WTC11 (cell line): ENCODE measurements at regions not wholly inside any gene's neighbourhood (a gene's known extent, or its start where the extent isn't known, plus 50 kb on each side); places are given as distances from the start of the nearest gene placed in this dataset.

Experiments used
- ATAC-seq: fragments of 200-7000 bp; cut with Tn5 transposase; 2 replicates; pipeline ENCODE4 v1.10.0; 2021; ENCODE audit warnings: mild to moderate bottlenecking, moderate library complexity
- CTCF ChIA-PET: fragments of 300-600 bp; sonication (Branson Sonifier 250); formaldehyde crosslinking; loops from one replicate; lab custom pipeline; 2021; ENCODE audit warnings: antibody characterized with exemption; lab: Charles Lee
- POLR2A ChIA-PET: fragments of 350-600 bp; sonication (Branson Sonifier 250); formaldehyde crosslinking; loops from one replicate; lab custom pipeline; 2021; ENCODE audit warnings: antibody characterized with exemption; lab: Charles Lee
- DNase-seq: peaks from one replicate; pipeline ENCODE4 v3.0.0; 2021; ENCODE audit warnings: low spot score
- H3K27ac Mint-ChIP-seq: 2 replicates; pipeline ENCODE4 v1.8.0; 2021; ENCODE audit warnings: mixed read lengths
- H3K27me3 Mint-ChIP-seq: 2 replicates; pipeline ENCODE4 v1.8.0; 2021; ENCODE audit warnings: low read depth, mild to moderate bottlenecking, moderate library complexity, mixed read lengths
- H3K36me3 Mint-ChIP-seq: 2 replicates; pipeline ENCODE4 v1.8.0; 2021; ENCODE audit warnings: mixed read lengths
- H3K4me1 Mint-ChIP-seq: 2 replicates; pipeline ENCODE4 v1.8.0; 2022; ENCODE audit warnings: mixed read lengths
- H3K4me3 Mint-ChIP-seq: 2 replicates; pipeline ENCODE4 v1.8.0; 2021; ENCODE audit warnings: mild to moderate bottlenecking, moderate library complexity, mixed read lengths
- H3K9me3 Mint-ChIP-seq: 2 replicates; pipeline ENCODE4 v1.8.0; 2021; ENCODE audit warnings: mixed read lengths
- CREB1 ChIP-seq: sonication (generic); formaldehyde crosslinking; IDR thresholded peaks from 2 replicates; pipeline ENCODE4 v1.8.0; 2023; ENCODE audit warnings: mild to moderate bottlenecking, missing genetic modification reagents
- EMX1 ChIP-seq: fragments of 250-450 bp; sonication (Bioruptor Pico); IDR thresholded peaks from 2 replicates; pipeline ENCODE4 v1.8.0; 2021; ENCODE audit warnings: mild to moderate bottlenecking
- PRRX2 ChIP-seq: fragments of 250-450 bp; sonication (Bioruptor Pico); IDR thresholded peaks from 2 replicates; pipeline ENCODE4 v1.8.0; 2021; ENCODE audit warnings: mild to moderate bottlenecking
- ZNF423 ChIP-seq: fragments of 250-450 bp; sonication (Bioruptor Pico); IDR thresholded peaks from 2 replicates; pipeline ENCODE4 v2.1.2; 2022; ENCODE audit warnings: mild to moderate bottlenecking, moderate library complexity
- ZNF671 ChIP-seq: fragments of 250-450 bp; sonication (Bioruptor Pico); IDR thresholded peaks from 2 replicates; pipeline ENCODE4 v1.8.0; 2021; ENCODE audit warnings: mild to moderate bottlenecking
- TF ChIP-seq, protein P1 (sequence below): sonication (generic); formaldehyde crosslinking; IDR thresholded peaks from 2 replicates; pipeline ENCODE4 v1.8.0; 2022; ENCODE audit warnings: missing genetic modification reagents
- TF ChIP-seq, protein P2 (sequence below): sonication (generic); formaldehyde crosslinking; conservative IDR thresholded peaks from 2 replicates; pipeline ENCODE4 v1.8.1; 2023; ENCODE audit warnings: mild to moderate bottlenecking, low read depth, missing genetic modification reagents, moderate library complexity
- TF ChIP-seq, protein P3 (sequence below): sonication (generic); formaldehyde crosslinking; IDR thresholded peaks from 2 replicates; pipeline ENCODE4 v1.8.0; 2023; ENCODE audit warnings: mild to moderate bottlenecking, missing genetic modification reagents
- TF ChIP-seq, protein P4 (sequence below): sonication (generic); formaldehyde crosslinking; IDR thresholded peaks from 2 replicates; pipeline ENCODE4 v1.8.1; 2022; ENCODE audit warnings: low read depth, mild to moderate bottlenecking, moderate library complexity, missing genetic modification reagents, borderline replicate concordance
- TF ChIP-seq, protein P5 (sequence below): sonication (generic); formaldehyde crosslinking; IDR thresholded peaks from 2 replicates; pipeline ENCODE4 v1.8.1; 2022; ENCODE audit warnings: missing genetic modification reagents, borderline replicate concordance
- TF ChIP-seq, protein P6 (sequence below): sonication (generic); formaldehyde crosslinking; IDR thresholded peaks from 2 replicates; pipeline ENCODE4 v1.8.1; 2023; ENCODE audit warnings: mild to moderate bottlenecking, missing genetic modification reagents
- TF ChIP-seq, protein P7 (sequence below): fragments of 250-450 bp; sonication (Bioruptor Pico); IDR thresholded peaks from 2 replicates; pipeline ENCODE4 v1.9.0; 2021; ENCODE audit warnings: moderate library complexity, mild to moderate bottlenecking, inconsistent platforms, borderline replicate concordance

DNA sequence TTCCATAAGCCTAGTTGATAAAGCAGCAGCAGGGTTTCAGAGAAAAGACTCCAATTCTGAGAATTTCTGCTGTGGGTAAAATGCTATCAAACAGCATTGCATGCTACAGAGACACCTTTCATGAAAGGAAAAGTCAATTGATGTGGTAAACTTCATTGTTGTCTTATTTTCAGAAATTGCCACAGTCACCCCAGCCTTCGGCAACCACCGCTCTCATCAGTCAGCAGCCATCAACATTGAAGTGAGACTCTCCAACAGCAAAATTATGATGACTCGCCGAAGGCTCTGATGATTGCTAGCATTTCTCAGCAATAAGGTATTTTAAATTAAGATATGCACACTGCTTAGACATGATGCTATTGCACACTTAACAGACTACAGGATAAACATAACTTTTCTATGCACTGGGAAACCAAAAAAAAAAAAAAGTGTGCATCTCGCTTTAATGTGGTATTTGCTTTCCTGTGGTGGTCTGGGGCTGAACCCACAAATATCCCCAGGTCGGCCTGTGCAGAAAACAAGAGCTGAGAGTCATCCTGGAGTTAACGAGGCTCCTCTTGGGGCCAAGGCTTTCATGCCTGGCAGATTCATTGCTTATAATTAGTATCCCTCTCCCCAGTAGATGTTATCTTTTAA, 192.1 kb downstream of the CTTN start (continued):
- no peak for TF ChIP-seq CREB1 (CRISPR knock-in tag)
- TF ChIP-seq, protein P1, sequence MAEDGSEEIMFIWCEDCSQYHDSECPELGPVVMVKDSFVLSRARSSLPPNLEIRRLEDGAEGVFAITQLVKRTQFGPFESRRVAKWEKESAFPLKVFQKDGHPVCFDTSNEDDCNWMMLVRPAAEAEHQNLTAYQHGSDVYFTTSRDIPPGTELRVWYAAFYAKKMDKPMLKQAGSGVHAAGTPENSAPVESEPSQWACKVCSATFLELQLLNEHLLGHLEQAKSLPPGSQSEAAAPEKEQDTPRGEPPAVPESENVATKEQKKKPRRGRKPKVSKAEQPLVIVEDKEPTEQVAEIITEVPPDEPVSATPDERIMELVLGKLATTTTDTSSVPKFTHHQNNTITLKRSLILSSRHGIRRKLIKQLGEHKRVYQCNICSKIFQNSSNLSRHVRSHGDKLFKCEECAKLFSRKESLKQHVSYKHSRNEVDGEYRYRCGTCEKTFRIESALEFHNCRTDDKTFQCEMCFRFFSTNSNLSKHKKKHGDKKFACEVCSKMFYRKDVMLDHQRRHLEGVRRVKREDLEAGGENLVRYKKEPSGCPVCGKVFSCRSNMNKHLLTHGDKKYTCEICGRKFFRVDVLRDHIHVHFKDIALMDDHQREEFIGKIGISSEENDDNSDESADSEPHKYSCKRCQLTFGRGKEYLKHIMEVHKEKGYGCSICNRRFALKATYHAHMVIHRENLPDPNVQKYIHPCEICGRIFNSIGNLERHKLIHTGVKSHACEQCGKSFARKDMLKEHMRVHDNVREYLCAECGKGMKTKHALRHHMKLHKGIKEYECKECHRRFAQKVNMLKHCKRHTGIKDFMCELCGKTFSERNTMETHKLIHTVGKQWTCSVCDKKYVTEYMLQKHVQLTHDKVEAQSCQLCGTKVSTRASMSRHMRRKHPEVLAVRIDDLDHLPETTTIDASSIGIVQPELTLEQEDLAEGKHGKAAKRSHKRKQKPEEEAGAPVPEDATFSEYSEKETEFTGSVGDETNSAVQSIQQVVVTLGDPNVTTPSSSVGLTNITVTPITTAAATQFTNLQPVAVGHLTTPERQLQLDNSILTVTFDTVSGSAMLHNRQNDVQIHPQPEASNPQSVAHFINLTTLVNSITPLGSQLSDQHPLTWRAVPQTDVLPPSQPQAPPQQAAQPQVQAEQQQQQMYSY = no peak
- TF ChIP-seq EMX1 = no peak
- TF ChIP-seq ZNF423 (CRISPR knock-in tag) = no peak
- TF ChIP-seq, protein P2, sequence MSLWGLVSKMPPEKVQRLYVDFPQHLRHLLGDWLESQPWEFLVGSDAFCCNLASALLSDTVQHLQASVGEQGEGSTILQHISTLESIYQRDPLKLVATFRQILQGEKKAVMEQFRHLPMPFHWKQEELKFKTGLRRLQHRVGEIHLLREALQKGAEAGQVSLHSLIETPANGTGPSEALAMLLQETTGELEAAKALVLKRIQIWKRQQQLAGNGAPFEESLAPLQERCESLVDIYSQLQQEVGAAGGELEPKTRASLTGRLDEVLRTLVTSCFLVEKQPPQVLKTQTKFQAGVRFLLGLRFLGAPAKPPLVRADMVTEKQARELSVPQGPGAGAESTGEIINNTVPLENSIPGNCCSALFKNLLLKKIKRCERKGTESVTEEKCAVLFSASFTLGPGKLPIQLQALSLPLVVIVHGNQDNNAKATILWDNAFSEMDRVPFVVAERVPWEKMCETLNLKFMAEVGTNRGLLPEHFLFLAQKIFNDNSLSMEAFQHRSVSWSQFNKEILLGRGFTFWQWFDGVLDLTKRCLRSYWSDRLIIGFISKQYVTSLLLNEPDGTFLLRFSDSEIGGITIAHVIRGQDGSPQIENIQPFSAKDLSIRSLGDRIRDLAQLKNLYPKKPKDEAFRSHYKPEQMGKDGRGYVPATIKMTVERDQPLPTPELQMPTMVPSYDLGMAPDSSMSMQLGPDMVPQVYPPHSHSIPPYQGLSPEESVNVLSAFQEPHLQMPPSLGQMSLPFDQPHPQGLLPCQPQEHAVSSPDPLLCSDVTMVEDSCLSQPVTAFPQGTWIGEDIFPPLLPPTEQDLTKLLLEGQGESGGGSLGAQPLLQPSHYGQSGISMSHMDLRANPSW = no peak
- TF ChIP-seq, protein P3, sequence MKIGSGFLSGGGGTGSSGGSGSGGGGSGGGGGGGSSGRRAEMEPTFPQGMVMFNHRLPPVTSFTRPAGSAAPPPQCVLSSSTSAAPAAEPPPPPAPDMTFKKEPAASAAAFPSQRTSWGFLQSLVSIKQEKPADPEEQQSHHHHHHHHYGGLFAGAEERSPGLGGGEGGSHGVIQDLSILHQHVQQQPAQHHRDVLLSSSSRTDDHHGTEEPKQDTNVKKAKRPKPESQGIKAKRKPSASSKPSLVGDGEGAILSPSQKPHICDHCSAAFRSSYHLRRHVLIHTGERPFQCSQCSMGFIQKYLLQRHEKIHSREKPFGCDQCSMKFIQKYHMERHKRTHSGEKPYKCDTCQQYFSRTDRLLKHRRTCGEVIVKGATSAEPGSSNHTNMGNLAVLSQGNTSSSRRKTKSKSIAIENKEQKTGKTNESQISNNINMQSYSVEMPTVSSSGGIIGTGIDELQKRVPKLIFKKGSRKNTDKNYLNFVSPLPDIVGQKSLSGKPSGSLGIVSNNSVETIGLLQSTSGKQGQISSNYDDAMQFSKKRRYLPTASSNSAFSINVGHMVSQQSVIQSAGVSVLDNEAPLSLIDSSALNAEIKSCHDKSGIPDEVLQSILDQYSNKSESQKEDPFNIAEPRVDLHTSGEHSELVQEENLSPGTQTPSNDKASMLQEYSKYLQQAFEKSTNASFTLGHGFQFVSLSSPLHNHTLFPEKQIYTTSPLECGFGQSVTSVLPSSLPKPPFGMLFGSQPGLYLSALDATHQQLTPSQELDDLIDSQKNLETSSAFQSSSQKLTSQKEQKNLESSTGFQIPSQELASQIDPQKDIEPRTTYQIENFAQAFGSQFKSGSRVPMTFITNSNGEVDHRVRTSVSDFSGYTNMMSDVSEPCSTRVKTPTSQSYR = no peak
- TF ChIP-seq ZNF671 = no peak
- TF ChIP-seq, protein P4, sequence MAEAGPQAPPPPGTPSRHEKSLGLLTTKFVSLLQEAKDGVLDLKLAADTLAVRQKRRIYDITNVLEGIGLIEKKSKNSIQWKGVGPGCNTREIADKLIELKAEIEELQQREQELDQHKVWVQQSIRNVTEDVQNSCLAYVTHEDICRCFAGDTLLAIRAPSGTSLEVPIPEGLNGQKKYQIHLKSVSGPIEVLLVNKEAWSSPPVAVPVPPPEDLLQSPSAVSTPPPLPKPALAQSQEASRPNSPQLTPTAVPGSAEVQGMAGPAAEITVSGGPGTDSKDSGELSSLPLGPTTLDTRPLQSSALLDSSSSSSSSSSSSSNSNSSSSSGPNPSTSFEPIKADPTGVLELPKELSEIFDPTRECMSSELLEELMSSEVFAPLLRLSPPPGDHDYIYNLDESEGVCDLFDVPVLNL (CRISPR knock-in tag) = no peak
- no peak for TF ChIP-seq PRRX2 (CRISPR knock-in tag)
- TF ChIP-seq, protein P5, sequence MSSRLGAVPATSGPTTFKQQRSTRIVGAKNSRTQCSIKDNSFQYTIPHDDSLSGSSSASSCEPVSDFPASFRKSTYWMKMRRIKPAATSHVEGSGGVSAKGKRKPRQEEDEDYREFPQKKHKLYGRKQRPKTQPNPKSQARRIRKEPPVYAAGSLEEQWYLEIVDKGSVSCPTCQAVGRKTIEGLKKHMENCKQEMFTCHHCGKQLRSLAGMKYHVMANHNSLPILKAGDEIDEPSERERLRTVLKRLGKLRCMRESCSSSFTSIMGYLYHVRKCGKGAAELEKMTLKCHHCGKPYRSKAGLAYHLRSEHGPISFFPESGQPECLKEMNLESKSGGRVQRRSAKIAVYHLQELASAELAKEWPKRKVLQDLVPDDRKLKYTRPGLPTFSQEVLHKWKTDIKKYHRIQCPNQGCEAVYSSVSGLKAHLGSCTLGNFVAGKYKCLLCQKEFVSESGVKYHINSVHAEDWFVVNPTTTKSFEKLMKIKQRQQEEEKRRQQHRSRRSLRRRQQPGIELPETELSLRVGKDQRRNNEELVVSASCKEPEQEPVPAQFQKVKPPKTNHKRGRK (CRISPR knock-in tag) = no peak

DNA sequence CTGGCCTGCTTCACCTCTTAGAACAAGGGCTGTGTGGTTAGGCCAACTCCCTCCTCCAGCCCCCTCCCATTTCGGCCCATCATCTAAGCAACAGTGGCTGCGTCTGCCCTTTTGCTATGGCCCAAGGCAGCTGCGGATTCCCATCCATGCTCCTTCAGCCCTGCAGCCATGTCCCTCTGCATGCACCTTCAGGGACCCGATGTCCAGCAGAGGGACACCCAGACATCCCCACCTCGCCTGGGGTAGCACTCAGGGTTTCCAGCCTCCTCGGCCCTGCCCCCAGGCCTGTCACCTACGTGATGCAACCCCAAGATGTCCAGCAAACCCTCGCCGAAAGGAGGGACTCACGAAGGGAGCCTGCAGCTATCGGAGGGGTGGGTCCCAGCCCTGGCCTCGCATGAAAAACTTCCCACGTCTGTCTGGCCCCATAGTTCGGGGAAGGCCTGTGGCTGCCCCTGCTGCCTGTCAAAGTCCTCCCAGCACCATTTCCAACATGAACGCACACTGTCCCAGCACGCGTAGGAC, 194.4 kb downstream of the CTTN start:
- CTCF ChIA-PET = no interaction called here
- TF ChIP-seq, protein P6, sequence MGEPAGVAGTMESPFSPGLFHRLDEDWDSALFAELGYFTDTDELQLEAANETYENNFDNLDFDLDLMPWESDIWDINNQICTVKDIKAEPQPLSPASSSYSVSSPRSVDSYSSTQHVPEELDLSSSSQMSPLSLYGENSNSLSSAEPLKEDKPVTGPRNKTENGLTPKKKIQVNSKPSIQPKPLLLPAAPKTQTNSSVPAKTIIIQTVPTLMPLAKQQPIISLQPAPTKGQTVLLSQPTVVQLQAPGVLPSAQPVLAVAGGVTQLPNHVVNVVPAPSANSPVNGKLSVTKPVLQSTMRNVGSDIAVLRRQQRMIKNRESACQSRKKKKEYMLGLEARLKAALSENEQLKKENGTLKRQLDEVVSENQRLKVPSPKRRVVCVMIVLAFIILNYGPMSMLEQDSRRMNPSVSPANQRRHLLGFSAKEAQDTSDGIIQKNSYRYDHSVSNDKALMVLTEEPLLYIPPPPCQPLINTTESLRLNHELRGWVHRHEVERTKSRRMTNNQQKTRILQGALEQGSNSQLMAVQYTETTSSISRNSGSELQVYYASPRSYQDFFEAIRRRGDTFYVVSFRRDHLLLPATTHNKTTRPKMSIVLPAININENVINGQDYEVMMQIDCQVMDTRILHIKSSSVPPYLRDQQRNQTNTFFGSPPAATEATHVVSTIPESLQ (CRISPR knock-in tag) = no peak
- TF ChIP-seq, protein P7, sequence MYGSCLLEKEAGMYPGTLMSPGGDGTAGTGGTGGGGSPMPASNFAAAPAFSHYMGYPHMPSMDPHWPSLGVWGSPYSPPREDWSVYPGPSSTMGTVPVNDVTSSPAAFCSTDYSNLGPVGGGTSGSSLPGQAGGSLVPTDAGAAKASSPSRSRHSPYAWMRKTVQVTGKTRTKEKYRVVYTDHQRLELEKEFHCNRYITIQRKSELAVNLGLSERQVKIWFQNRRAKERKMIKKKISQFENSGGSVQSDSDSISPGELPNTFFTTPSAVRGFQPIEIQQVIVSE (CRISPR knock-in tag) = no peak
- TF ChIP-seq, all 79 proteins: peak for 0
- Mint-ChIP-seq H3K4me3 (no peak overlapping the region), H3K9me3 (peaks cover 5% of the 10 kb centered on the region), H3K27ac (no peak overlapping the region), H3K36me3 (peaks cover 5% of the 10 kb centered on the region), H3K27me3 (no peaks in the 10 kb centered on the region), H3K4me1 (peaks cover 11% of the 10 kb centered on the region)
- ATAC-seq (no peak), DNase-seq (no peak)
- POLR2A ChIA-PET = no interaction called here
